D721Med (cell line): ENCODE measurements at regions not wholly inside any gene's neighbourhood (a gene's known extent, or its start where the extent isn't known, plus 50 kb on each side); places are given as distances from the start of the nearest gene placed in this dataset.
"Not testable (repeated sequence)": the region's sequence is repeated elsewhere in the genome, so short reads cannot be mapped to it uniquely, and the experiment has no call there.

Source experiments
- DNase-seq: peaks from one replicate; pipeline ENCODE4 v3.0.0; 2011; ENCODE audit warnings: low spot score; ENCODE audit not compliant: insufficient read length
- FAIRE-seq: peaks from 2 replicates; lab custom pipeline; 2011; peaks lifted over from hg19 to GRCh38; lab: Jason Lieb, UNC
- TF ChIP-seq, protein P1 (sequence below): IDR thresholded peaks from 2 replicates; pipeline ENCODE4 v1.5.1; 2012; ENCODE audit warnings: mild to moderate bottlenecking, control low read depth; ENCODE audit not compliant: insufficient read depth; ENCODE audit errors: missing control alignments

DNA sequence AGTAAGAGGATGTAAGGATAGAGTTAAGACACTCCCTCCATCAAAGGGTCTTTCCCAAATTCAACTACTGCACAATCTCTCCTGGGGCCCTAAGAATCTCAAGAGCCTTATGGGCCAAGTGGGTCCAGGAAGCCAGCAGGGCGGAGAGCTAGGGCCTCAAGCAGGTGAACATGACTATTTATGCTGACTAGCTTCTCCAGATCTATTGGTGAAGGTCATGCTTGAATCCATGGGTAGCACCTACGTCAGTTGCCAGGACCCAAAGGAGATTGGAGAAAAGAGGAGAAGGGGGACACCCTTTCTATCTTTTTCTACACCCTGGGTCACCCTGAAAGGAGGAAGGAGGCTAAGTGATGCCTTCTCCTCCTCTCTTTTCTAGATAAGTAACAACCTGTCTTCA lies 534.2 kb upstream of the MIS18BP1 start:
- TF ChIP-seq, protein P1, sequence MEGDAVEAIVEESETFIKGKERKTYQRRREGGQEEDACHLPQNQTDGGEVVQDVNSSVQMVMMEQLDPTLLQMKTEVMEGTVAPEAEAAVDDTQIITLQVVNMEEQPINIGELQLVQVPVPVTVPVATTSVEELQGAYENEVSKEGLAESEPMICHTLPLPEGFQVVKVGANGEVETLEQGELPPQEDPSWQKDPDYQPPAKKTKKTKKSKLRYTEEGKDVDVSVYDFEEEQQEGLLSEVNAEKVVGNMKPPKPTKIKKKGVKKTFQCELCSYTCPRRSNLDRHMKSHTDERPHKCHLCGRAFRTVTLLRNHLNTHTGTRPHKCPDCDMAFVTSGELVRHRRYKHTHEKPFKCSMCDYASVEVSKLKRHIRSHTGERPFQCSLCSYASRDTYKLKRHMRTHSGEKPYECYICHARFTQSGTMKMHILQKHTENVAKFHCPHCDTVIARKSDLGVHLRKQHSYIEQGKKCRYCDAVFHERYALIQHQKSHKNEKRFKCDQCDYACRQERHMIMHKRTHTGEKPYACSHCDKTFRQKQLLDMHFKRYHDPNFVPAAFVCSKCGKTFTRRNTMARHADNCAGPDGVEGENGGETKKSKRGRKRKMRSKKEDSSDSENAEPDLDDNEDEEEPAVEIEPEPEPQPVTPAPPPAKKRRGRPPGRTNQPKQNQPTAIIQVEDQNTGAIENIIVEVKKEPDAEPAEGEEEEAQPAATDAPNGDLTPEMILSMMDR: no peak
- FAIRE-seq: no peak
- DNase-seq: no peak

DNA sequence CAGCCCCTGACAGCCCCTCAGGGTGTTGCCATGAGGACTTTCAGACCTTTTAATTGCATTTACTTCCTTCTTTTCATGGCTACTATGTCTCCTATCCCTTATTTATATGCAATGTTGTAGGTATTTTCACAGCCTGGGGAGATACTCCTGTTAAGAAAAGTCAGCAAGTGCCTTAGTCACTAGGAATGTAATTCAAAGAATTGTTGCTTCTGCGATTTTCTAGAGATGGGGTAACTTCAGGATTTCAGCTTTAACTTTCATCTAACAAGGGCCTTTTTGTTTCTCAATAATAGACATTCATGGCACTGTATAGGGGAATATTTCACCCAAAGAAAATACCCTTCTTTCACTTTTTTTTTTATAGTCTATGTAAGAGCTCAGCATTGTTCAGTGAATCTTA lies 533.3 kb upstream of the MIS18BP1 start:
- TF ChIP-seq, protein P1: no peak
- FAIRE-seq (no peak), DNase-seq (no peak)

DNA sequence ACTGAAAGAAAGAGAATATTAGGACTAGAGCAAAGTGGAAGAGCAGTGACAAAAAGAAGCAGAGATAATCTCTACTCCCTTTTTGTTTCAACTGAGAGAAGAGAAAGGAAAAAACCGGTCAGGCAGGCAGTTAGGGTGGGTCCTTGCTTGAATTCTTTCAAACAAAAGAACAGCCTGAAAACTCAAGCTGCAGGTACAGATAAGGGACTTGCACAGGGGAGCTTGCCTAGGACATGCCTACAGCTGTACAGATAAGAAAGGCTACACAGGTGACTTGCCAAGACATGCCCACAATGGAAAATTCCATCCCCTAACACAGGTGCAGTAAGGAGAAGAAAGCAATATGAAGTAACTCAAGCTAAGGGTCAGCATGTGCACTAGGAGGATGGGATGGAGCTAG lies 532.2 kb upstream of the MIS18BP1 start:
- FAIRE-seq (no peak), DNase-seq (no peak)

DNA sequence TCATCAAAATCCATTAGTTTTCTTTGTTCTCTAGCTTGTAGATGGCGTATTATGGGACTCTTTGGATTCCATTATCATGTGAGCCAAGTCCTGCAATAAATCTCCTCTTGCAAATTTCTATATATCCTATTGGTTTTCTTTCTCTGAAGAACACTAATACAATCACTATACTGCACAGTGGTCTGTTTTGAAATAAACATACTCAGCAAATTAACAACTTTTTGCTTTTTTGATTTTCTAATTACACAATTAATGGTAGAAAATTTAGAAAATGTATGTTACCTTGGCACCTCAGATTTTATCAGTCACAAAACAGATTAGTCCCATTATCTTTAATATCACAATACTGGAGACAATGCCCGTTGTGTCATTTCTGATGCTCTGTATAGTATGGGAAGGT lies 513.2 kb upstream of the MIS18BP1 start:
- TF ChIP-seq, protein P1: no peak
- DNase-seq (no peak), FAIRE-seq (no peak)

More for the DNA sequence above, 532.2 kb upstream of the MIS18BP1 start:
- TF ChIP-seq, protein P1: no peak

DNA sequence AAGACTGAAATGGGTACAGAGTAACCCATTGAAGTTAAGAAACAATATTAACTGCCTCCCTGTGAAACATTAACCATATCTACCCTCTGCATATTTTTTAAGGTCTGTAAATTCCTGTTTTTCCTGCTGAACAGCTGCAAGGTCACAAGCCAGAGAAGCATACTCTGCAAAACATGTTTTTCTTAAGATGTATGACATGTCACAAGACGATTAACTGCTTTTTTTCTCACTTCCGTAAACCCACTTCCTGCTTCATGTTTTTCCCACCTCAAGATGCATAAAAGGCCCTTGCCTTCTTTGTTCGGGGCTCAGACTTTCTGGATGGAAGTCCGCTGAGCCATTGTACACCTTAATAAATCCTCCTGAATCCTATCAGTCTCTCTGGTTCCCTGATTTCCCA lies 504.7 kb upstream of the MIS18BP1 start:
- FAIRE-seq (no peak), DNase-seq (no peak)
- TF ChIP-seq, protein P1: no peak

DNA sequence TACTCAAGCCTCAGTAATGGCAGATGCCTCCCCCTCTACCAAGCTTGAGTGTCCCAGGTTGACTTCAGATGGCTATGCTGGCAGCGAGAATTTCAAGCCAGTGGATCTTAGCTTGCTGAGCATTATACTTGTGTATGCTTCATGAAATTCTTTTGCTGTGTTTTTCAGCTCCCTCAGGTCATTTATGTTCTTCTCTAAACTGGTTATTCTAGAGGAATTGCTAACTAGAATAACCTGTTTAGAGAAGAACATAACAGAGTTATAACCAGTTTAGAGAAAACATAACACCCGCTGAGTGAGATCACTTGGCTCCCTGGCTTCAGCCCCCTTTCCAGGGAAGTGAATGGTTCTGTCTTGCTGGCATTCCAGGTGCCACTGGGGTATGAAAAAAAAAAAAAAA lies 503.4 kb upstream of the MIS18BP1 start:
- FAIRE-seq, DNase-seq: not testable (repeated sequence)

DNA sequence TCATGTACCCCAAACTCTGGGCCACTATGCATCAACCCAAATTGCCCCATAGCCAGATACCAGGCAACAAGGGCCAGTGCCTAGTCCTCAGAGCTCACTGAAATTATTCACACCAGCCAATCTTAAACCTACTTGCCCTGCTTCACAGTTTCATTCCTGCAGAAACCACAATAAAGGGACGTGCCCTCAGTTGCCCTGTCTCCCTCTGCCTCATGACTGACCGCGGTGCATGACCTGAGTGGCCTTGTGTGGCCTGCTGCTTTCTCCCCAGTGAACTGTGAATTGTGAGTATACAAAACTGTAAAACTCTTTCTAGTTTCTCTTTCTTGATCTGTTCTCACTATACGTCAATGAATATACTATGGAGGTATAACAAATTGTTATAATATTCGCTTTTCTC lies 490.9 kb upstream of the MIS18BP1 start:
- DNase-seq (no peak), FAIRE-seq (no peak)
- TF ChIP-seq, protein P1: no peak

DNA sequence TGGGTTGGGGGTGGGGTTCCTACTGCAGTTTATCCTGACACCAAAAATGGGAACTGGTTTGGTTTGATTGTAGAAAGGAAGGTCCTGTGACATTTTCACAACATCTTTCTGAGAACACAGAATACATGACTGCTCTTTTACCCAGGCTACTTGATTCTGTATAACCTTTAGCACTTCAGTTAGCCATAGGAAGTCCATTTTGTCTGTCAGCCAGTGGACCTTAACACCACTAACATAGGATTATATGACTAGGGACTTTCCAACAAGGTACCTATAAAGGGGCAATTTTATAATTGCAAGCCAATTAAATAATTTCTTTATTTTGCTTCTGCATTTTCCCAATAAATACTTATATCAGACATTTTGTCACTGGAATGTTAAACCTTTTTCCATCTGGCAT lies 489.2 kb upstream of the MIS18BP1 start:
- DNase-seq (no peak), FAIRE-seq (no peak)
- TF ChIP-seq, protein P1: no peak
